ENCODE measurements at regions not wholly inside any gene's neighbourhood (a gene's known extent, or its start where the extent isn't known, plus 50 kb on each side); places are given as distances from the start of the nearest gene placed in this dataset.
"Not testable (repeated sequence)": the region's sequence is repeated elsewhere in the genome, so short reads cannot be mapped to it uniquely, and the experiment has no call there.

DNA sequence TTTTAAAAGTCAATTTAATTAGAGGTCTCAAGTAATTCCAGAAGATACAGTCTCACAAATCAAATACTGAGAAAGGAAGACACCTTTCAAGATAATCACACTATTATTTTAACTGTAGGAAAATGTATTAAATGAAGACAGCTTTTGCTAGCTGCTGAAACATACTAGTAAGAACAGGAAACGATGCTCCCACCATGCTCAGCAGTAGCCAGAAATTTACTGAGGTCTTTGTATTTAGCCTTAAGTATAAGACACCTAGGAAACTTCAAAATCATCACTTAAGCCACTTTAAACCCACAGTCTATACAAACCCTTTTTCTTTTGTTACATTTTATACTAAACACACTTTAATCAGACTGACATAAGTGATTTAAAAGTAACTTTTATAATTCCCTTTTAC is 72.7 kb upstream of the NPIPB12 start:
- not testable (repeated sequence) for DNase-seq (ENCODE audit: low read depth in 2 of 2)

DNA sequence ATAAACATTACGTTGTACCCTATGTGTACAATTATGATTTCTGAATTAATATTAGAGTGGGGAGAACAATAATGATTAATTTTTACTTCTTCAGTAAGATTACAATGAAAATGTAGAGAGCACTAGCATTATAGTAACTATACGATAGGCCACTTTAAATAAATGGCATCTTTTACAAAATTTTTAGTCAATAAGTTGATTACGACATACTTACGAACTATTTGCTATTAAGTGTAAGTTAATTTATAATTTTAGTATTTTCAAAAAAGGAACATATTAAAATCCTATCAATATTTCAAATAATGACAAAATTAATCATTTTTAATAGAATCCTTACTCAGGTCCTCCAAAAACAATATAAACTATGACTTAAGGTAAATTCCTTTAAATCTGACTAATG is 75.6 kb upstream of the NPIPB12 start:
- not testable (repeated sequence) for DNase-seq (ENCODE audit: low read depth in 2 of 2)

DNA sequence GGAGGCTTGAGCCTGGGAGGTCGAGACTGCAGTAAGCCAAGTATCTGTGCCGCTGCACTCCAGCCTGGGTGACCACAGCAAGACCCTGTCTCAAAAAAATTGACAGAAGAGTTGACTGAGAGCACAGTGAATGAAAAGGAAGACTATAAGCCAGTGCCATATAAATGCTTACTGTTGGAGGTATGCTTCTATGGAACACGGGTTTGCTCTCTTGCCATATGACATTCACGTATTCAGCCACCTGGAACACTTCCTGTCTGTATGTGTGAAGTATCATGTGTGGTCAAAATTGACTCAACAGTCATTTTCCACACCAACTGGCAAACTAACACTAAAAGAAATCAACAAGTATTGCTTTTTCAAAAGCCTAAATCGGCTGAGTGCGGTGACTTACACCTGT is 71.1 kb upstream of the SPN start:
- not testable (repeated sequence) for DNase-seq (ENCODE audit: low read depth in 2 of 2)

DNA sequence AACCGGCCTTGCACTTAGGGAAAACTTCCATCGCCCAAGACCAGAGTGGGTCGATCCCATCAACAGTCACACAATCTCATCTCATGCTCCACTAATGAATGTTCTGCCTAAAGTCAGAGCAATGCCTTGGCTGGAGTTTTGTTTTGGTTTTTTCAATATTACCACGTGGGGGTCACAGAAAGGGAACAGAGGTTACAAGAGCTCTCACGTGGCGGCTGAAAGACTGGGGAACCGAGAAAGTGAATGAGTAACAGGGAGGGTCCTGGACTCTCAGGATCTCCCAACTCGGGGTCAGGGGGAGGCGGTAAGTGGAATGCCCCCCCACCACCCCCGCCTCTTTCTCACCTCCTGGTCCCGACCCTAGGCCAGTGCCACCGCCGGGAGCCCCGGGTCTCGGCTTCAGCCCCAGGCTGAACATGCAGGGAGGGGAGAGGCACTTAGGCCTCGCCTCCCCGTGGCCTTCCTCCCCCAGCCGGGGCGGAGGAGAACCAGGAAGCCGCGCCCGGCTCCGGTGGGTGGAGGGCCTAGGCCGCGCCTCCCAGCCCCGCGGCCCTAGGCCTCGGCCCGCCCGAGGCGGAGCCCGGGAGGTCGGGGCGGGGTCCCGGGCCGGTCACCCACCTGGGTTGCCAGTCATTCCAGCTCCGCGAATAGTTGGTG is 68.7 kb upstream of the SPN start:
- not testable (repeated sequence) for DNase-seq (ENCODE audit: low read depth in 2 of 2)

DNA sequence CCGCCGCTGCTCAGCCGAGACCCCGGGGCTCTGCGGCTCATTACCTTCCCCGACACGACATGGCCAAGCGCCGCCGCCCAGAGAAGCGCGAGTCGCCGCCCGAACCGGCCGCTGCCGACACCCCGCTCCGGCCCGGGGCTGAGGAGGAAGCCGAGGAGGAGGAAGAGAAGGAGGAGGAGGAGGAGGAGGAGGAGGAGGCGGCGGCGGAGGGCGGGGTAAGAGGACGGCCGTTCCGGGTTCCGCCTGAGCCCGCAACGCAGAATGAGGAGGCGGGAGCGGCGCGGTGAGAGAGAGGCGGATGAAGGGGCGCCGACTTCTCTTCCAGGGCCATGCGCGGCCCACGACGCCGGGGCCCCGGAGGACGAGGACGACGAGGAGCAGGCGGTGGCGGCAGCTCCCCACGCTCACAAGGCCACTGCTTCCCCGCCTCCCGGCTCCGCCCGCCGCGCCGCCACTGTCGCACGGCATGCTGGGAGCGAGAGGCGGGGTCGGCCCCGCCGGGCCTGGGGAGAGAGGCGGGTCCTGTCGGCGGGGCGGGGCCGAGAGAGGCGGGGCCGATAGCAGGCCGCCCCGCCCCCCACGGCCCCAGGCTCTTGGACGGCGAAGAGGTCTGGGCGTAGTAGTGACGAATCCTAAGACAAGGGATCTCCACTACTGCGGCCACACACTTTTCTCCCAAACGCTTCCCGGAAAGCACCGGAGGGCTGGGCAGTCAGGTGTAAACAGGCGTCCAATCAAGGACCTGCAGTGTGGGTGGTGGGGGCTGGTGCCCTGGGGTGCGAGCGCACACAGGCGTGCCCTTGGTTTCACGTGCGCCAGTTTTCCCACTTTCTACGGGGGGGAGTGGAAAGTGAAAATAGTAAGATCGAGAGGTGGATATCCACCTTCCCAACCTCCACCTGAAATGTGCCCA is 67.9 kb upstream of the SPN start:
- peak; percentile 61 to 69 for DNase-seq (ENCODE audit: low read depth in 2 of 2)

DNA sequence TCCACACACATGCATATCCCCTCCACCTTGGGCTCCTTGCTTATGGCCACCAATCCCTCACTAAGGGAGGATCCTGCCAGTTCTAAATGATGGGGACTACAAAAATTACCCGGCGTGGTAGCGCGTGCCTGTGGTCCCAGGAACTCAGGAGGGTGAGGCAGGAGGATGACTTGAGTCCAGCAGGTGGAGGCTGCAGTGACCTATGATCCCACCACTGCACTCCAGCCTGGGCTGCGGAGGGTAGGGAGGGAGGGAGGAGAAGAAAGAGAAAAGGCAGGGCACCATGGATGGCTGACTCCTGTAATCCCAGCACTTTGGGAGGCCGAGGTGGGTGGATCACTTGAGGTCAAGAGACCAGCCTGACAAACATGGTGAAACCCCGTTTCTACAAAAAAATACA is 66.0 kb upstream of the SPN start:
- DNase-seq (ENCODE audit: low read depth in 2 of 2) = not testable (repeated sequence)

DNA sequence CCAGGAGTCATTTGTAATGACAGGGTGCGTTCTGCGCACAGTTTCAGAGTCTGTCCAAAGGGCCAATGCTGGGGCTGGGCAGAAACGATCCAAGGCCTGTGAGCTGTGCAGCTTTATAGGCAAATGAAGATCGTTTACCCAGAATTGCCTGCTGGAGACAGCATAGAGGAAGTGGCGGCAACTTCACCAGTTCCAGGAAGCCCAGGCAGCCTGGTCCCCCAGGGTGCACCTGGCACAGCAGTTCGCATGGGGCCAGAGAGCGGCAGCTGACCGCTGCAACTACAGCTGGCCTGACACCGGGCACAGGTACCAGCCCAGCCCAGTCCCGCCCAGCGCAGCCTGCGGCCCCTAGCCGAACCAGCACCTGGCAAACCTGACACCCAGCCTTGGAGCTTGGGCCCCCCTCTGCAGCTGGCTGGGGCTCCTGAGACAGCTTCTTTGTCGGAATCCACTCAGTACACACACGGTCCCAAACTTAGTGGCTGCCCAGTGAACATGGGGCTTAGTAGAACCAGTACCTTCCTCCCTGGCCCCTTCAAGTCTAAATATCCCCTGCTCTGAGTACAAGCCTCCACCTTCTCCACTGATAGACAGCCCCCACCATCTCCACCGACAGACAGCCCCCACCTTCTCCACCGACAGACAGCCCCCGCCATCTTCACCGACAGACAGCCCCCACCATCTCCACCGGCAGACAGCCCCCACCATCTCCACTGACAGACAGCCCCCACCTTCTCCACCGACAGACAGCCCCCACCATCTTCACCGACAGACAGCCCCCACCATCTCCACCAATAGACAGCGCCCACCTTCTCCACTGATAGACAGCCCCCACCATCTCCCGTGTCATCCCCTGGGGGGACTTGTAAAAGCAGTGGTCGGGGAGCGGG is 62.7 kb upstream of the SPN start:
- not testable (repeated sequence) for DNase-seq (ENCODE audit: low read depth in 2 of 2)

DNA sequence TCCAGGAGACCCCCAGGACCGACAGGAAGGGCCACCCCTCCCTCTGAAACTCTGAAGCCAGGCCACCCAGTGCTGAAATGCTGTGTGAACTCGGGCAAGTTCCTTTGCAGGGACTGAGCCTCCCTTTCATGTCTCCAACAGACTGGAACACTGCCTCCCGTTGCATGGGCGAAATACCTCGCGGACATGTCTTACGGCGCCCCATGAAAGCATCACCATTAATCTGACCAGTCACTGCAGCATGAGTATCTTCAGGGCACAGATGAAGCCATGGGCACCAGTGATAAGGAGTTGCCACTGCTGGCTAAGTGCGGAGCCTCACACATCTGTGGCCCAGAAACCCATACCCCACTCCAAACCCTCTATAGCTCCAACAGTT is 60.8 kb upstream of the SPN start:
- DNase-seq (ENCODE audit: low read depth in 2 of 2) = not testable (repeated sequence)

DNA sequence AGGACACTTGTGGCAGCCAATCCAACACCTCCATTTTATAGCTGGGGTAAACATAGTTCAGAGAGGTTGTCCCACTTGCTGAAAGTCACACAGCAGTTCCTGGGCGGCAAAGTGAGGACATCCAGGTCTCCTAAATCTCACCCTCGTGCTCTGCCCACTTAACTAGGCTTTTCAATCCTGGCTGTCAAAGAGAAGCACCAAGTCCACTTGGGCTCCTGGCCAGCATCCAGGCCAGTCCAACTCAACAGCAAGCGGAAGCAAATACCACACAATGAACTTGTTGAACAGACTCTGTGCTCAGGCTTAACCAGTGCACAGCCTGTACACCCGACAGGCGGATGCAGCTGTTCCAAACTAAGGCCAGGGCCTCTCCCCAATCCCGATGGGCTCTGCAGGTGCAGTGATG is 60.4 kb upstream of the SPN start:
- not testable (repeated sequence) for DNase-seq (ENCODE audit: low read depth in 2 of 2)

DNA sequence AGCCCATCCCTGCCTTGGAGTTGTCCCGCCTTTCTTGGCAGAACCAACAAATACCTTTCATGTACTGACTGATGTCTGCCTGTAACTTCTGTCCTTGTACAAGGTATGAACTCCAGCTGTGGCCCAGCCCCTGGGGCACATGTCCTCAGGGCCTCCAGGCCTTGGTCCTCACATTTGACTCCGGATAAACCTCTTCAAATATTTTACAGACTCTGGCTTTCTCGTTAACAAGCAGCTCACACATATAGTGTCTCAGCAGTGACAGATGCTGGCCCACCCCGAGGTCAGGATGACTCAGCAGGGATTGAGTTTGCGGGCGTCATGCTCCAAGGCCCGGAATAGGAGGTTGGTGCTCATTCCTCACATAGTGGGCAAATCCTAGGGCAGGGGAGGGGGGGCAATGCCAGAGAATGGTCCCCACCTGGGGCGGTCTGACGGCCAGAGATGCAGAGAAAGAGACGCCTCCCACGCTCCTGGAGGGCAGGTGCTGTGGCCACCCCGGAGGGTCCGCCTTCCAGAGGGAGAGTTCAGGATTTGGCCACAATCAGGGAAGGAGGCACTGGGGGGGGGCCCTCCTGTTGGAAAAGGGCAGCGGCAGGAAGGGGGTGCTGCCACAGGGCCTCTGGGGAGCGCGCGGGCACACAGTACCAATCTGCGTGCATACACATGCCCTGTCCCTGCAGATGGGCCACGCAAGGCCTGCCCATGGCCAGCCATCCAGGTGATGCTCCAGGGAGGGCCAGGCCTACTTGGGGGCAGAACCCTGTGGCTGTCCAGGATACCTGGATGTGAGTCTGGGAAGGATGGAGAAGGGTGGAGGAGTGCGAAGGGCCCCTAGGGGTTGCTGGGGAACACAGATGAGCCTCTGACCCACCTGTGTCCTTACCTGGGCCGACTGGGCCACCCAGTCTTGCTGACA is 58.2 kb upstream of the SPN start:
- peak; percentile 25 to 29 for DNase-seq (ENCODE audit: low read depth in 2 of 2)

DNA sequence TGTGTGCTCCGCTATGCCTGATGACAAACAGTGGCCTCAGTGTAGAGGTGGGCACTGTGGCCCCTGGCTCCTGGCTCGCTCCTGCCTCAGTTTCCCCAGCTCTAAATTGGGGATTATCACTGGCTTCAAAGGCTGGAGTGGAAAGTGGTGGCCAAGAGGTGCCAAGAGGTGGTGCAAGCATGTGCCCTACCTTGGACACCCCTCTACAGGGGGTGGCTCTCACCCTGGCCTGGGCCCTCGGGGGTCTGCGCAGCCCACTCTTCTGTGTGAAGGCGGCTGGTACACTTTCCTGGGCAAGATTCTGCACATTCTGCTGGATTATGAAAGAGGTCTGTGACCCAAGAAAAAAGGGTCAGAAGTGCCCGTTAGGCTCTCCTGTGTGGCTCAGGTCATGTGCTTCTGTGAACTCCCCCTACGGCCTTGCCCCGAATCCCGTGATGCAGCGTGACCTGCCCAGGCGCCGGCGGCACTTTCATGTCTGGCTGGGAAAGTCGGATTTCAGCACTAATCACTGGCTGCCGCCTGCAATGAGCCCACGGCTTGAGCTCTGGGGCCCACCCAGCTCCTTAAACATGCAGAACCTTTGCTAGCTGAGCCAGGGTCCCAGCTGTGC is 57.3 kb upstream of the SPN start:
- not testable (repeated sequence) for DNase-seq (ENCODE audit: low read depth in 2 of 2)

DNA sequence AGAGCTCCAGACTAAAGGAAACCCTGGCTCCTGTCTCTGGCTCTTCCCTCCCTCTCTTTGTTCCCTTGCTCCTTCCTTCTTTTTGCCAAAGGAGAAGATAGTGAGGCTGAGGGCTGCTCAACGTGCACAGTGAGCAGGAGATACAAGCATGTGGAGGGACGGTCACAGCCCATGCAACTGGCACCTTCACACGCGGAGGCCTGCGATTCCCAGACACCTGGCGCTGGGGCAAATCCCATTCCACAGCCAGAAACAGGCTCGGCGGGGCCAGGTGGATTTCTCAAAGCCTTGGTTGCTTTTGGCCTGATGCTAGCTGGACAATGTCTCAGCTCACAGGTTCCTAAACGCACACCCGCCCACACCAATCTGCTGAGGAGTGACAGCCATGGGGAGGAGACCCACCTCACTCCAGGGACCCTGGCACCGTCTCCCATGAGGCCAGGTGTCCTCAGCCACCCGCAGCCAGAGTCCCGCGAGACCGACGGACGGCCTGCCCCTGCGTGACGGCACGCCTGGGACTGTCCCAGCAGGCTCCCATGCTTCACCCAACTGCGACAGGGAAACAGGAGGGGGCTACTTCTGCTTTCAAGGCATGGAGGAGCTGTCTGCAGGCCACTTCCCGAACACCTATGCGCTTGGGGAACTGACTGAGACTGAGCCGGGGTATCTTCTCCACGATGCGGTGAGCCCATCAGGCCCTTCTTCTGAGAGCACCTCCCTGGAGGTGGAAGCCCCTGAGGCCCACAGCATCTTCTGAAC is 56.2 kb upstream of the SPN start:
- not testable (repeated sequence) for DNase-seq (ENCODE audit: low read depth in 2 of 2)

DNA sequence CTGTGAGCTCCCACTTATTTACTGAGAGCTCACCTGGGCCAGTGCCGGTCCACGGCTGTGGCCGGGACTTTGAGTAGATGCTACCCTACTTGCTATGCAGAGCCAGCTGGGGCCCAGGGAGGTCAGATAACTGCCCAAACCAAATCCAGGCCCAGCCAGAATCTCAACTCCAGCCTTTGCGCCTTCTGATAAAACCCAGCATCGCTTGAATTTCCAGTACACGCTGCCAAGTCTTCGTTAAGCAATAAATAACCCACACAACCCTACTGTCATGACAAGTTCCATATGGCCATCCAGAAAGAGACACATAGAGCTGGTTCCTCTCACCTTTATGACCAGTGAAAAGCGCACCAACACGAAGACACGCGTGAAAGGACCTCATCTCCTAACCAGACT is 55.6 kb upstream of the SPN start:
- DNase-seq (ENCODE audit: low read depth in 2 of 2) = not testable (repeated sequence)

DNA sequence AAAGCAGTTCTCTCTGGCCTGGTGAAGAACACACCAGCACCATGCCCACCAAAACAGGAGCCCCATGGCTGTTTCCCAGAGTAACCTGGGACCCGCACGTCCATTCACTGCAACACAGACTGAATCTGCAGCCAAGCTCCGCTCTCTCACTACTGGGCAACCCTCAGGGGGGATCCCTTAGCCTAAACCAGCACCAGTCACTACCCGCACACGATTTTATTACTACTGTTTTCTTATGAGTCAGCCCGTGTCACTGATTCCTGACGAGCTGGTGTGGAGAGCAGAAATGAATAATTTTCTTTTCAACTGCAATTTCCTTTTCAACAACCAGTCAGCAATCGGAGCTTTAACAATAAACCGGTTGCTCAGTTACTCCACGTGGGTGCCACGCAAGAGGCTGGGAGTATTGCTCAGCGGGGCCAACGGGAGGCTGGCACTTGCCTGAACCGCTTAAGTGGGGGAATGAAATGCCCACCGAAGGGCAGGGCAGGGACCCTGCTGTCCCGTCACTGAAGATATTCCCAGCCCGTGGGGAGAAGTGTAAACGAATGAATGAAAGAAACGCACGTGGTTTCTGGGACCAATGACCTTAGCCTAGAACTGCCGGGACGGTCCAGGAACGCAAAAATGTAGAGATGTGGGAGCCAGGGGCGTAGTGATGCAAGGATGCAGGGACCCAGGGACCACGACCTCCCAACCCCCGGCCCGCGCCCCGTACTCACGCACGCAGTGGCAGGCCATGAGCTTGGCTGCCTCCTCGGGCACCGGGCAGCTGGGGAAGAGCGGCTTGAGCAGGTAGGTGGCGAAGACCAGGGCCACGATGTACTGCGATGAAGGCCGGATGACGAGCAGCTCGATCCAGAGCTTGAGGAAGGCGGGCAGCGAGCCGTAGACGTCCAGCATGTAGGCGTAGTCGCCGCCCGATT is 50.4 kb upstream of the SPN start:
- not testable (repeated sequence) for DNase-seq (ENCODE audit: low read depth in 2 of 2)
